ENCODE measurements at regions not wholly inside any gene's neighbourhood (a gene's known extent, or its start where the extent isn't known, plus 50 kb on each side); places are given as distances from the start of the nearest gene placed in this dataset.

DNA sequence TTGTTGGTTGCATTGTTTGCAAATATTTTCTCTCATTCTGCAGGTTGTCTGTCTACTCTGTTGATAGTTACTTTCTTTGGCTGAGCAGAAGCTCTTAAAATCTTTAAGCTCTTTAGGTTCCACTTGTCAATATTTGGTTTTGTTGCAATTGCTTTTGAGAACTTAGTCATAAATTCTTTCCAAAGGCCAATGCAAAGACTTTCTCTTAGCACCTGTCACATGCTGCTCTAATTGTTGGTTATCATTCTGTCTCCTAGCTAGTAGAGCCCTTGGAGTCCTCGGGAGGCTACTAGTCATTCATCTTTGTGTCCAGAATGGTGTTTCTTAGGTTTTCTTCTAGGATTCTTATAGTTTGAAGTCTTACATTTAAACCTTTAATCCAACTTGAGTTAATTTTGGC is 312.7 kb upstream of the PROX1 start:
- POLR2A ChIA-PET = no interaction called here
- no CpG with 5 or more reads among the region's 1 CpG for WGBS (ENCODE audit: insufficient coverage)
- no peak overlapping the region for H3K4me3 ChIP-seq (ENCODE audit: control insufficient read depth in 1 of 7, extremely low read depth in 1 of 7, insufficient read depth in 4 of 7, low read depth in 2 of 7, low read length in 6 of 7)
- no peak overlapping the region for H3K27ac ChIP-seq (ENCODE audit: insufficient read depth in 1 of 2, low read depth in 1 of 2, low read length in 2 of 2, poor library complexity in 1 of 2, severe bottlenecking in 2 of 2)
- no peaks in the 10 kb centered on the region for H3K36me3 ChIP-seq (ENCODE audit: control insufficient read depth in 4 of 4, insufficient read depth in 4 of 4, low read length in 3 of 4)
- no peaks in the 10 kb centered on the region for H3K9me3 ChIP-seq (ENCODE audit: control extremely low read depth in 1 of 5, control insufficient read depth in 4 of 5, insufficient read depth in 2 of 5, low read depth in 1 of 5, low read length in 4 of 5)
- H3K27me3 ChIP-seq (replicated peaks in 2 of 5; ENCODE audit: control insufficient read depth in 4 of 5, insufficient read depth in 5 of 5, low read length in 4 of 5) = peaks cover 0 to 2% (median 0%) of the 10 kb centered on the region in 5 experiments
- CTCF ChIA-PET = no interaction called here
- no peaks in the 10 kb centered on the region for H3K4me1 ChIP-seq (ENCODE audit: control extremely low read depth in 1 of 4, control insufficient read depth in 4 of 4, insufficient read depth in 4 of 4, low read length in 3 of 4)
- DNase-seq = no peak

DNA sequence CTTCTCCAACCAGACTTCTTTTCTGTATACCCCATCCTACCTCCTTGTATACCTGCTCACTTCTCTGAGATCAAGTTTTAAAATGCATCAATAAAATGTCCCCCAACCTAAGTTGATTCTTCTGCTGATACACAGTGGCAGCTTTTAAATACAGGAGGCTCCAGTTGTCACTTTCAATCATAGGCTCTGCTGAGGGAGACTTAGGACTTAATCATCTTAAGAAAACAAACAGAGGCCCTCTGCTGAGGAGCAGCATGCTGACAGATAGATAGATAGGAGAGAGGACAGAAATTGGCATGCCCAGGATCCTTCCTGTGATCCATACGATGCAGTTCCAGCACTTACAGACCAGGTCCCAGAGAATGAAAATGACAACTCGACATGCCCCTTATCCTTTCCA is 311.0 kb upstream of the PROX1 start:
- DNase-seq = no peak
- WGBS (ENCODE audit: insufficient coverage) = 83% methylated on average over 1 of the region's 2 CpGs

DNA sequence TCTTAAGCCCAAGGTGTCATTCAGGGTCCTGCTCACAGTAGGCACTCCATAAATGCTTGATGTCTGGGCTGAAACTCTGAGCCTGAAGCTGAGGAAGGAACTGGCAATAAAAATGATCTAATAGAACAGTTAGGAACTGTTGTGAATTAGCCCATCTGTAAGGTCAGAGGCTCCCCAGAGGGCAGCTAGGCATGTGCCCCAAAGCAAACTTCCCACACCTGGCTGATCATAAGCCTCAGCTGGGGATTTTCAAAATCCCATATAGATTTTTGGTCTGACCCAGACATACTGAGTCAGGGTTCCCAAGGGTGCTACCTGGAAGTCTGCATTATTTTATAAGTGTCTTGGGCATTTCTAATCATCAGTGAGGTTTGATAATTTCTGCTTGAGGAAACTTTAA is 309.4 kb upstream of the PROX1 start:
- Histone ChIP-seq H3K36me3 (ENCODE audit: control insufficient read depth in 4 of 4, insufficient read depth in 4 of 4, low read length in 3 of 4) (no peaks in the 10 kb centered on the region), H3K9me3 (ENCODE audit: control extremely low read depth in 1 of 5, control insufficient read depth in 4 of 5, insufficient read depth in 2 of 5, low read depth in 1 of 5, low read length in 4 of 5) (no peaks in the 10 kb centered on the region), H3K4me1 (ENCODE audit: control extremely low read depth in 1 of 4, control insufficient read depth in 4 of 4, insufficient read depth in 4 of 4, low read length in 3 of 4) (no peaks in the 10 kb centered on the region), H3K27me3 (replicated peaks in 2 of 5; ENCODE audit: control insufficient read depth in 4 of 5, insufficient read depth in 5 of 5, low read length in 4 of 5) (peaks cover 0 to 2% (median 0%) of the 10 kb centered on the region in 5 experiments), H3K27ac (ENCODE audit: insufficient read depth in 1 of 2, low read depth in 1 of 2, low read length in 2 of 2, poor library complexity in 1 of 2, severe bottlenecking in 2 of 2) (no peak overlapping the region), H3K4me3 (ENCODE audit: control insufficient read depth in 1 of 7, extremely low read depth in 1 of 7, insufficient read depth in 4 of 7, low read depth in 2 of 7, low read length in 6 of 7) (no peak overlapping the region)
- POLR2A ChIA-PET = no interaction called here
- DNase-seq = no peak
- CTCF ChIA-PET = no interaction called here

More for the DNA sequence above, 311.0 kb upstream of the PROX1 start:
- Histone ChIP-seq H3K4me1 (ENCODE audit: control extremely low read depth in 1 of 4, control insufficient read depth in 4 of 4, insufficient read depth in 4 of 4, low read length in 3 of 4) (no peaks in the 10 kb centered on the region), H3K4me3 (ENCODE audit: control insufficient read depth in 1 of 7, extremely low read depth in 1 of 7, insufficient read depth in 4 of 7, low read depth in 2 of 7, low read length in 6 of 7) (no peak overlapping the region), H3K9me3 (ENCODE audit: control extremely low read depth in 1 of 5, control insufficient read depth in 4 of 5, insufficient read depth in 2 of 5, low read depth in 1 of 5, low read length in 4 of 5) (no peaks in the 10 kb centered on the region), H3K27me3 (replicated peaks in 2 of 5; ENCODE audit: control insufficient read depth in 4 of 5, insufficient read depth in 5 of 5, low read length in 4 of 5) (peaks cover 0 to 2% (median 0%) of the 10 kb centered on the region in 5 experiments), H3K27ac (ENCODE audit: insufficient read depth in 1 of 2, low read depth in 1 of 2, low read length in 2 of 2, poor library complexity in 1 of 2, severe bottlenecking in 2 of 2) (no peak overlapping the region), H3K36me3 (ENCODE audit: control insufficient read depth in 4 of 4, insufficient read depth in 4 of 4, low read length in 3 of 4) (no peaks in the 10 kb centered on the region)
- ChIA-PET POLR2A (no interaction called here), CTCF (no interaction called here)

DNA sequence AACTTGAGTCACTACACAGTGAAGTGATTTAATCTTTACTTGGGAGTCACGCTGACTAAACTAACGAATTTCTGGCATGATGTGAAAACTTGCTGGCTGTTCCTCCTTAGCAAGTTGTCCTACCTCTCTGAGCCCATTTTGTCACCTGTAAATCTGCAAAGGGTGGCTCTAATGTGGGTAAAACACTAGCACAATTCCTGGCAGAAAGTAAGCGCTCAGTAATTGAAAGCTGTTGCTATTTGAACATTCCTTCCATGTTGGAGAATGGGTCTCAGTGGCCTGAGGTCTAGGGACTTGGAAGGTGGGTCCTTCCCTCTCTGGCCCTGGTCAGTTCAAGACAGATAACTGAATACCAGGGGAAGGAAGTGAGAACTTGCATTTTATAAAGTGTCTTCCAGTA is 309.0 kb upstream of the PROX1 start:
- Histone ChIP-seq H3K4me1 (ENCODE audit: control extremely low read depth in 1 of 4, control insufficient read depth in 4 of 4, insufficient read depth in 4 of 4, low read length in 3 of 4) (no peaks in the 10 kb centered on the region), H3K27me3 (replicated peaks in 2 of 5; ENCODE audit: control insufficient read depth in 4 of 5, insufficient read depth in 5 of 5, low read length in 4 of 5) (peaks cover 0 to 2% (median 0%) of the 10 kb centered on the region in 5 experiments), H3K36me3 (ENCODE audit: control insufficient read depth in 4 of 4, insufficient read depth in 4 of 4, low read length in 3 of 4) (no peaks in the 10 kb centered on the region), H3K27ac (ENCODE audit: insufficient read depth in 1 of 2, low read depth in 1 of 2, low read length in 2 of 2, poor library complexity in 1 of 2, severe bottlenecking in 2 of 2) (no peak overlapping the region), H3K4me3 (ENCODE audit: control insufficient read depth in 1 of 7, extremely low read depth in 1 of 7, insufficient read depth in 4 of 7, low read depth in 2 of 7, low read length in 6 of 7) (no peak overlapping the region), H3K9me3 (ENCODE audit: control extremely low read depth in 1 of 5, control insufficient read depth in 4 of 5, insufficient read depth in 2 of 5, low read depth in 1 of 5, low read length in 4 of 5) (no peaks in the 10 kb centered on the region)
- WGBS (ENCODE audit: insufficient coverage) = 97% methylated on average over 3 of the region's 3 CpGs
- ChIA-PET CTCF (no interaction called here), POLR2A (no interaction called here)
- no peak for DNase-seq

DNA sequence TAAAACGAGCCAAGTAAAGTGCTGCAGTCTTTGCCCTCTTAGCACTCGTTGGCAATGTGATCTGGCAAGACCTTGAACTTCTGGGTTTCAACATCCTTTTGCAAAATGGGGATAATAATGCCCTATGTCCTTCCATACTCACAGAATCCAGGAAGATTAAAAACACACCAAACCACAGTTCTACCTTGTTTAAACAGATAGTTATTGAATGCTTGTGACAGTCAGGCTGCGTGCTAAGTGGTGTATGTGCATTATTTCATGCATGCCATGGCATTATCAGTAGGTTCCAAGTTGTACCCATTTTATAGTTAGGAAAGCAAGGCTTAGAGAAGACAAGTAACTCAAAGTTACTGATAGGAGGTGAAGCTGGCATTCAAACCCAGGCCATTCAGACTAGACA is 308.6 kb upstream of the PROX1 start:
- H3K4me1 ChIP-seq (ENCODE audit: control extremely low read depth in 1 of 4, control insufficient read depth in 4 of 4, insufficient read depth in 4 of 4, low read length in 3 of 4) = no peaks in the 10 kb centered on the region
- no peak for DNase-seq
- POLR2A ChIA-PET = no interaction called here
- CTCF ChIA-PET = no interaction called here
- H3K27me3 ChIP-seq (replicated peaks in 2 of 5; ENCODE audit: control insufficient read depth in 4 of 5, insufficient read depth in 5 of 5, low read length in 4 of 5) = peaks cover 0 to 2% (median 0%) of the 10 kb centered on the region in 5 experiments
- no peaks in the 10 kb centered on the region for H3K9me3 ChIP-seq (ENCODE audit: control extremely low read depth in 1 of 5, control insufficient read depth in 4 of 5, insufficient read depth in 2 of 5, low read depth in 1 of 5, low read length in 4 of 5)
- H3K4me3 ChIP-seq (ENCODE audit: control insufficient read depth in 1 of 7, extremely low read depth in 1 of 7, insufficient read depth in 4 of 7, low read depth in 2 of 7, low read length in 6 of 7) = no peak overlapping the region
- H3K36me3 ChIP-seq (ENCODE audit: control insufficient read depth in 4 of 4, insufficient read depth in 4 of 4, low read length in 3 of 4) = no peaks in the 10 kb centered on the region
- H3K27ac ChIP-seq (ENCODE audit: insufficient read depth in 1 of 2, low read depth in 1 of 2, low read length in 2 of 2, poor library complexity in 1 of 2, severe bottlenecking in 2 of 2) = no peak overlapping the region
- 100% methylated on average over 2 of the region's 3 CpGs for WGBS (ENCODE audit: insufficient coverage)

DNA sequence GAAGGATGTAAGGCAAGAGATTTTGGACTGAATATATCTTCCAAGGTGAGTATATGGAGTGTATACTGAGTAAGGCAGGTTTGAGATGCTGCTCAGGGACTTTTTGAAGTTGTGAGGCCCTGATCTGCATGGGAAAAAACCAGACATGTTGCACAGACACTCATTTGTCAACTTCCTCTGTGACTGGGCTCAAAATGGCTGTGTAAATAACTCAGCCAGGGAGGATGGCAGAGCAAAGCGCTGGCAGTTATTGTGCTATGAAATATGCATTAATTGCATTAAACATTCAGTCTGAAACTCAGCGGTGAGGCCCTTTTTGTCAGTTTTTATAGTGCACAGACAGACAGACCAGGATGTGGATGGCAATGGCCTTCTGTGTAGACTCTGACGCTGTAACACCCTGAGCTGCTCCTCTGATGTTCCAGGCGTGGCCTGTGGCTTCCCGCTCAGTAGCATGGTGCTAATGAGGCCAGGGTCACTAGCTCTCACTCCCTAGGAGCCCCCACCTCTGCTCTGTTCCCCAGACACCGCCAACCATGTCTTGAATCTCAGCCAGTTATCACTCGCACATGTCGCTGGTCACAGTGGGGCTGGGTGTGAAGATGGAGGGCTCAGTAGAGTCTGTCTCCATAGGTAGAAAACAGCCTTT is 307.0 kb upstream of the PROX1 start:
- ChIA-PET POLR2A (no interaction called here), CTCF (no interaction called here)
- DNase-seq = no peak
- Histone ChIP-seq H3K27ac (ENCODE audit: insufficient read depth in 1 of 2, low read depth in 1 of 2, low read length in 2 of 2, poor library complexity in 1 of 2, severe bottlenecking in 2 of 2) (no peak overlapping the region), H3K9me3 (ENCODE audit: control extremely low read depth in 1 of 5, control insufficient read depth in 4 of 5, insufficient read depth in 2 of 5, low read depth in 1 of 5, low read length in 4 of 5) (no peaks in the 10 kb centered on the region), H3K27me3 (replicated peaks in 2 of 5; ENCODE audit: control insufficient read depth in 4 of 5, insufficient read depth in 5 of 5, low read length in 4 of 5) (peaks cover 0 to 2% (median 0%) of the 10 kb centered on the region in 5 experiments), H3K36me3 (ENCODE audit: control insufficient read depth in 4 of 4, insufficient read depth in 4 of 4, low read length in 3 of 4) (no peaks in the 10 kb centered on the region), H3K4me1 (ENCODE audit: control extremely low read depth in 1 of 4, control insufficient read depth in 4 of 4, insufficient read depth in 4 of 4, low read length in 3 of 4) (no peaks in the 10 kb centered on the region), H3K4me3 (ENCODE audit: control insufficient read depth in 1 of 7, extremely low read depth in 1 of 7, insufficient read depth in 4 of 7, low read depth in 2 of 7, low read length in 6 of 7) (no peak overlapping the region)
- WGBS (ENCODE audit: insufficient coverage) = 75% methylated on average over 3 of the region's 8 CpGs

DNA sequence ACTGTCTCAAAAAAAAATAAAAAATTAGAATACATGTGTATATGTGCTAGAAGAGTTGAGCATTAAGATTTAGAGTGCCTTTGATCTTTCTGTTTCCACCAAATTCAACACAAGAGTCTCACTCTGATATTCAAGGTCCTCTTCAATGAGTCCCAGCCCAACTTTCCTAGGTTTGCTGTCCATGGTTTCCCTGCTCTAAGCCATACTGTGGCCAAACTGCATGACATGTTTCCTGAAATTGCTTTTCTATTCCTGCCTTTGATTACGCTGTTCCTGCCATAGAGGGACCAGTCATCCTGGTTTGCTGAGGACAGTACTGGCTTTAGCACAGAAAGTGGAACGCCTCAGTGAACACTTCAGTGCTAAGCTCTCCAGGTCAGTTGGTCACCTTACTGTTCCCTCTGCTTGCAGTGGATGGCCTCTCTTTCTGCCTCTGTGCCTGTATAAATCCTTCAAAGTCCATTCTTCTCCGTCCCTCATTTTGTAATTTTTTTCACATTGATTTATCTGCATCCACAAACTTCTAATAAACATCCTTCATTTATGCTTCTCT is 305.9 kb upstream of the PROX1 start:
- Histone ChIP-seq H3K4me3 (ENCODE audit: control insufficient read depth in 1 of 7, extremely low read depth in 1 of 7, insufficient read depth in 4 of 7, low read depth in 2 of 7, low read length in 6 of 7) (no peak overlapping the region), H3K36me3 (ENCODE audit: control insufficient read depth in 4 of 4, insufficient read depth in 4 of 4, low read length in 3 of 4) (no peaks in the 10 kb centered on the region), H3K9me3 (ENCODE audit: control extremely low read depth in 1 of 5, control insufficient read depth in 4 of 5, insufficient read depth in 2 of 5, low read depth in 1 of 5, low read length in 4 of 5) (no peaks in the 10 kb centered on the region), H3K27me3 (replicated peaks in 2 of 5; ENCODE audit: control insufficient read depth in 4 of 5, insufficient read depth in 5 of 5, low read length in 4 of 5) (no peaks in the 10 kb centered on the region), H3K4me1 (ENCODE audit: control extremely low read depth in 1 of 4, control insufficient read depth in 4 of 4, insufficient read depth in 4 of 4, low read length in 3 of 4) (no peaks in the 10 kb centered on the region), H3K27ac (ENCODE audit: insufficient read depth in 1 of 2, low read depth in 1 of 2, low read length in 2 of 2, poor library complexity in 1 of 2, severe bottlenecking in 2 of 2) (no peak overlapping the region)
- ChIA-PET CTCF (no interaction called here), POLR2A (no interaction called here)
- WGBS (ENCODE audit: insufficient coverage) = 90% methylated on average over 3 of the region's 3 CpGs
- no peak for DNase-seq

Data from common myeloid progenitor, CD34-positive (primary cell).